Adrenal gland (tissue), 5 donors: ENCODE measurements at regions not wholly inside any gene's neighbourhood (a gene's known extent, or its start where the extent isn't known, plus 50 kb on each side); places are given as distances from the start of the nearest gene placed in this dataset.

Experiments
- CTCF ChIP-seq, 6 experiments: fragments of 450-650 bp in 4 of 6; fragments of 200-600 bp in 2 of 6; sonication (generic) in 1 of 6; IDR thresholded peaks; 1 replicate in 5 of 6; 2 replicates in 1 of 6; pipeline versions ENCODE4 v1.5.1 to v1.8.0; 2016 to 2021; ENCODE audit warnings: antibody characterized with exemption in 6 of 6, mild to moderate bottlenecking in 2 of 6, moderate library complexity in 1 of 6
- POLR2A ChIP-seq, 2 donors: fragments of 450-650 bp; IDR thresholded peaks; one replicate each; pipeline ENCODE4 v1.6.1; 2017; ENCODE audit warnings: antibody characterized with exemption in 2 of 2, mild to moderate bottlenecking in 2 of 2, moderate library complexity in 1 of 2
- donor health status: DM: no; HTN: no; CAD: no.

DNA sequence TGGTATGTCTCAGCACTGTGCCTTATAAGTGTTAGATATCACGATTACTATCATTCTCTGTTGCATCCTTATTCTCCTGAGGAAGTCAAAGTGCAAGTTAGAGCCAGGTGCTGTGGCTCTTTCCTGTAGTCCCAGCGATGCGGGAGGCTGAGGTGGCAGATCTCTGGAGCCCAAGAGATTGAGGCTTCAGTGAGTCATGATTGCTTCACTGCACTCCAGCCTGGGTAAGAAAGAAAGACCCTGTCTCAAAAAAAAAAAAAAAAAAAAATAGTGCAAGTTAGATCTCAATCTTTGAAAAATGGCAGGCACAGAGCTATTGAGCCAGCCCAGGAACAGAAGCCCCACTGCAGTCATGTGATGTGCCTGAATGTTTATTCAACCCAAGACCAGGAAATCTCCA is 147.8 kb upstream of the POGK start:
- no peak for TF ChIP-seq CTCF (IDR thresholded peaks at IDR 0.05)
- no peak for TF ChIP-seq POLR2A (IDR thresholded peaks at IDR 0.05)
